Liver (tissue), 8 donors: ENCODE measurements at regions not wholly inside any gene's neighbourhood (a gene's known extent, or its start where the extent isn't known, plus 50 kb on each side); places are given as distances from the start of the nearest gene placed in this dataset.

ENCODE experiments used
- DNase-seq: peaks from one replicate; pipeline ENCODE4 v3.0.0-alpha.2; 2017; ENCODE audit warnings: low spot score
- H3K27ac ChIP-seq, 2 donors: one replicate each; pipeline ENCODE4 v1.7.0; 2013; ENCODE audit warnings: inconsistent platforms in 2 of 2, low read length in 2 of 2, control low read depth in 1 of 2, low read depth in 1 of 2, mild to moderate bottlenecking in 1 of 2
- H3K27me3 ChIP-seq, 4 donors: one replicate each; pipeline versions ENCODE4 v1.6.1 to v1.7.0; 2013; ENCODE audit warnings: low read length in 3 of 4, inconsistent platforms in 1 of 4, mild to moderate bottlenecking in 1 of 4, moderate library complexity in 1 of 4; ENCODE audit not compliant: control insufficient read depth in 4 of 4, insufficient read depth in 4 of 4
- H3K36me3 ChIP-seq, 4 donors: one replicate each; pipeline versions ENCODE4 v1.6.1 to v1.7.0; 2013; ENCODE audit warnings: low read length in 3 of 4, mild to moderate bottlenecking in 3 of 4, low read depth in 1 of 4, moderate library complexity in 1 of 4; ENCODE audit not compliant: control insufficient read depth in 4 of 4, insufficient read depth in 3 of 4
- H3K4me1 ChIP-seq, 4 donors: one replicate each; pipeline versions ENCODE4 v1.6.1 to v1.7.0; 2013; ENCODE audit warnings: low read length in 3 of 4, mild to moderate bottlenecking in 3 of 4, moderate library complexity in 1 of 4; ENCODE audit not compliant: control insufficient read depth in 4 of 4, insufficient read depth in 4 of 4
- H3K4me3 ChIP-seq, 3 donors: one replicate each; pipeline versions ENCODE4 v1.6.1 to v1.7.0; 2013; ENCODE audit warnings: low read length in 3 of 3, control low read depth in 1 of 3, low read depth in 1 of 3, mild to moderate bottlenecking in 1 of 3
- H3K9ac ChIP-seq, 2 donors: one replicate each; pipeline ENCODE4 v1.7.0; 2013; ENCODE audit warnings: low read length in 2 of 2, mild to moderate bottlenecking in 2 of 2, moderate library complexity in 2 of 2, control low read depth in 1 of 2, low read depth in 1 of 2
- H3K9me3 ChIP-seq, 4 donors: one replicate each; pipeline versions ENCODE4 v1.6.1 to v1.7.0; 2013; ENCODE audit warnings: low read length in 3 of 4; ENCODE audit not compliant: control insufficient read depth in 4 of 4
- ATF3 ChIP-seq: IDR thresholded peaks from 2 replicates; pipeline ENCODE4 v1.6.1; 2016; ENCODE audit warnings: antibody characterized with exemption
- EGR1 ChIP-seq, 2 donors: IDR thresholded peaks; 2 replicates each; pipeline ENCODE4 v1.6.1; 2016 to 2018; ENCODE audit warnings: antibody characterized with exemption in 2 of 2, low read depth in 2 of 2
- FOXA1 ChIP-seq: IDR thresholded peaks from 2 replicates; pipeline ENCODE4 v1.6.1; 2016; ENCODE audit warnings: antibody characterized with exemption
- FOXA2 ChIP-seq: IDR thresholded peaks from 2 replicates; pipeline ENCODE4 v1.6.1; 2016; ENCODE audit warnings: antibody characterized with exemption
- GABPA ChIP-seq, 2 donors: IDR thresholded peaks in 1 of 2; conservative IDR thresholded peaks in 1 of 2; 2 replicates each; pipeline ENCODE4 v1.6.1; 2016; ENCODE audit warnings: antibody characterized with exemption in 2 of 2, mild to moderate bottlenecking in 1 of 2, moderate library complexity in 1 of 2
- HNF4G ChIP-seq: IDR thresholded peaks from 2 replicates; pipeline ENCODE4 v1.6.1; 2016; ENCODE audit warnings: antibody characterized with exemption
- JUND ChIP-seq, 2 donors: IDR thresholded peaks; 2 replicates each; pipeline ENCODE4 v1.6.1; 2016; ENCODE audit warnings: antibody characterized with exemption in 2 of 2
- MAX ChIP-seq: IDR thresholded peaks from 2 replicates; pipeline ENCODE4 v1.6.1; 2016; ENCODE audit warnings: antibody characterized with exemption
- NR2F2 ChIP-seq: IDR thresholded peaks from 2 replicates; pipeline ENCODE4 v1.6.1; 2016; ENCODE audit warnings: antibody characterized with exemption
- RAD21 ChIP-seq, 2 donors: IDR thresholded peaks; 2 replicates each; pipeline ENCODE4 v1.6.1; 2016; ENCODE audit warnings: antibody characterized with exemption in 2 of 2, mild to moderate bottlenecking in 2 of 2
- REST ChIP-seq: IDR thresholded peaks from 2 replicates; pipeline ENCODE4 v1.6.1; 2016; ENCODE audit warnings: antibody characterized with exemption, mild to moderate bottlenecking
- RXRA ChIP-seq, 2 donors: IDR thresholded peaks; 2 replicates each; pipeline ENCODE4 v1.6.1; 2017 to 2018; ENCODE audit warnings: antibody characterized with exemption in 2 of 2, mild to moderate bottlenecking in 1 of 2
- SP1 ChIP-seq: IDR thresholded peaks from 2 replicates; pipeline ENCODE4 v1.6.1; 2018; ENCODE audit warnings: antibody characterized with exemption, mild to moderate bottlenecking
- TAF1 ChIP-seq: conservative IDR thresholded peaks from 2 replicates; pipeline ENCODE4 v1.6.1; 2016; ENCODE audit warnings: antibody characterized with exemption, mild to moderate bottlenecking
- YY1 ChIP-seq: IDR thresholded peaks from 2 replicates; pipeline ENCODE4 v1.6.1; 2016; ENCODE audit warnings: antibody characterized with exemption, mild to moderate bottlenecking
- ZBTB33 ChIP-seq: IDR thresholded peaks from 2 replicates; pipeline ENCODE4 v1.6.1; 2016; ENCODE audit warnings: antibody characterized with exemption
- WGBS: extraction: QIAGEN DNeasy Blood & Tissue Kit; methylation state at CpG from one replicate; pipeline ENCODE4 v1.1.7; 2013; 5-methylcytosine and 5-hydroxymethylcytosine counted together
- TF ChIP-seq, protein P1 (sequence below): fragments of 150-350 bp; IDR thresholded peaks from 2 replicates; pipeline ENCODE4 v1.5.1; 2017; ENCODE audit warnings: improper control_type of control experiment, low read depth, low read length; ENCODE audit not compliant: missing input control
- donor health status: healthy.
- donor health status: healthy.
- donor health status: healthy.
- donor health status: healthy.
- donor health status: healthy.

GRCh38 chr17:73738751-73739575, 94.7 kb upstream of the SDK2 start:
- no peak overlapping the region for H3K4me3 ChIP-seq
- H3K27me3 ChIP-seq = no peaks in the 10 kb centered on the region
- DNase-seq = no peak
- no peak overlapping the region for H3K27ac ChIP-seq
- peaks cover 0 to 2% (median 0%) of the 10 kb centered on the region in 4 donors for H3K9me3 ChIP-seq
- no peaks in the 10 kb centered on the region for H3K36me3 ChIP-seq
- no peaks in the 10 kb centered on the region for H3K4me1 ChIP-seq
- TF ChIP-seq RXRA (IDR thresholded peaks at IDR 0.05) (no peak), HNF4G (no peak), FOXA2 (no peak), ATF3 (no peak), ZBTB33 (no peak), TAF1 (no peak), NR2F2 (no peak), JUND (IDR thresholded peaks at IDR 0.05) (no peak), YY1 (no peak), EGR1 (IDR thresholded peaks at IDR 0.05; ENCODE audit: low read depth in 2 of 2) (no peak), FOXA1 (no peak), SP1 (no peak), GABPA (IDR thresholded peaks at IDR 0.05 in 1 of 2, conservative IDR thresholded peaks at IDR 0.05 in 1 of 2) (no peak)
- no peak overlapping the region for H3K9ac ChIP-seq
- WGBS = 65% methylated on average over 16 of the region's 16 CpGs

- TF ChIP-seq FOXA2 (no peak), EGR1 (IDR thresholded peaks at IDR 0.05; ENCODE audit: low read depth in 2 of 2) (no peak), ATF3 (no peak), GABPA (IDR thresholded peaks at IDR 0.05 in 1 of 2, conservative IDR thresholded peaks at IDR 0.05 in 1 of 2) (no peak), REST (no peak), NR2F2 (peak; percentile 80), TAF1 (no peak), YY1 (no peak), RXRA (IDR thresholded peaks at IDR 0.05) (peak; percentile 31 to 59), JUND (IDR thresholded peaks at IDR 0.05) (no peak), MAX (no peak), FOXA1 (no peak), RAD21 (IDR thresholded peaks at IDR 0.05) (no peak), SP1 (no peak)
- TF ChIP-seq, protein P1, sequence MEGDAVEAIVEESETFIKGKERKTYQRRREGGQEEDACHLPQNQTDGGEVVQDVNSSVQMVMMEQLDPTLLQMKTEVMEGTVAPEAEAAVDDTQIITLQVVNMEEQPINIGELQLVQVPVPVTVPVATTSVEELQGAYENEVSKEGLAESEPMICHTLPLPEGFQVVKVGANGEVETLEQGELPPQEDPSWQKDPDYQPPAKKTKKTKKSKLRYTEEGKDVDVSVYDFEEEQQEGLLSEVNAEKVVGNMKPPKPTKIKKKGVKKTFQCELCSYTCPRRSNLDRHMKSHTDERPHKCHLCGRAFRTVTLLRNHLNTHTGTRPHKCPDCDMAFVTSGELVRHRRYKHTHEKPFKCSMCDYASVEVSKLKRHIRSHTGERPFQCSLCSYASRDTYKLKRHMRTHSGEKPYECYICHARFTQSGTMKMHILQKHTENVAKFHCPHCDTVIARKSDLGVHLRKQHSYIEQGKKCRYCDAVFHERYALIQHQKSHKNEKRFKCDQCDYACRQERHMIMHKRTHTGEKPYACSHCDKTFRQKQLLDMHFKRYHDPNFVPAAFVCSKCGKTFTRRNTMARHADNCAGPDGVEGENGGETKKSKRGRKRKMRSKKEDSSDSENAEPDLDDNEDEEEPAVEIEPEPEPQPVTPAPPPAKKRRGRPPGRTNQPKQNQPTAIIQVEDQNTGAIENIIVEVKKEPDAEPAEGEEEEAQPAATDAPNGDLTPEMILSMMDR = no peak
- Histone ChIP-seq H3K27me3 (no peaks in the 10 kb centered on the region), H3K9ac (no peak overlapping the region), H3K9me3 (peaks cover 0 to 2% (median 0%) of the 10 kb centered on the region in 4 donors), H3K4me1 (no peaks in the 10 kb centered on the region), H3K27ac (no peak overlapping the region), H3K36me3 (no peaks in the 10 kb centered on the region), H3K4me3 (no peak overlapping the region)
- no peak for DNase-seq
- 53% methylated on average over 8 of the region's 8 CpGs for WGBS
Observed at GRCh38 chr17:73740370-73740769, 96.1 kb upstream of the SDK2 start.
